GM19023 (cell line): ENCODE measurements at regions not wholly inside any gene's neighbourhood (a gene's known extent, or its start where the extent isn't known, plus 50 kb on each side); places are given as distances from the start of the nearest gene placed in this dataset.
"Not testable (repeated sequence)": the region's sequence is repeated elsewhere in the genome, so short reads cannot be mapped to it uniquely, and the experiment has no call there.

ENCODE experiments used
- ATAC-seq: cut with Tn5 transposase; IDR thresholded peaks from one replicate; pipeline ENCODE4 v1.9.1; 2021; ENCODE audit warnings: mild to moderate bottlenecking, moderate library complexity; ENCODE audit not compliant: unreplicated experiment

GRCh38 chr3:161599697-161600096 is 103.1 kb downstream of the OTOL1 start:
- no peak for ATAC-seq

GRCh38 chr3:161600173-161600572 is 103.6 kb downstream of the OTOL1 start:
- no peak for ATAC-seq

GRCh38 chr3:161602475-161602874 is 105.9 kb downstream of the OTOL1 start:
- no peak for ATAC-seq

- no peak for ATAC-seq
Measured at GRCh38 chr3:161602918-161603317, 106.3 kb downstream of the OTOL1 start.

GRCh38 chr3:161607056-161607455 is 110.4 kb downstream of the OTOL1 start:
- no peak for ATAC-seq

- no peak for ATAC-seq
Measured at GRCh38 chr3:161619351-161619750, 122.7 kb downstream of the OTOL1 start.

GRCh38 chr3:161630794-161631193 is 134.2 kb downstream of the OTOL1 start:
- no peak for ATAC-seq

GRCh38 chr3:161631536-161631935 is 134.9 kb downstream of the OTOL1 start:
- ATAC-seq, result no peak

- no peak for ATAC-seq
Measured at GRCh38 chr3:161637559-161637958, 141.0 kb downstream of the OTOL1 start.

GRCh38 chr3:161639095-161639494 is 142.5 kb downstream of the OTOL1 start:
- ATAC-seq, result not testable (repeated sequence)

- no peak for ATAC-seq
Measured at GRCh38 chr3:161640181-161640580, 143.6 kb downstream of the OTOL1 start.

GRCh38 chr3:161641287-161641686 is 144.7 kb downstream of the OTOL1 start:
- ATAC-seq, result no peak

GRCh38 chr3:161644891-161645635 is 148.5 kb downstream of the OTOL1 start:
- no peak for ATAC-seq

GRCh38 chr3:161647936-161648470 is 151.4 kb downstream of the OTOL1 start:
- no peak for ATAC-seq

GRCh38 chr3:161649900-161650484 is 153.4 kb downstream of the OTOL1 start:
- ATAC-seq, result no peak

GRCh38 chr3:161657786-161658185 is 161.2 kb downstream of the OTOL1 start:
- ATAC-seq, result no peak

GRCh38 chr3:161671141-161671540 is 174.5 kb downstream of the OTOL1 start:
- no peak for ATAC-seq

GRCh38 chr3:161672478-161672877 is 175.9 kb downstream of the OTOL1 start:
- ATAC-seq, result no peak

- ATAC-seq, result no peak
Measured at GRCh38 chr3:161673866-161674265, 177.3 kb downstream of the OTOL1 start.

GRCh38 chr3:161674402-161674801 is 177.8 kb downstream of the OTOL1 start:
- ATAC-seq, result no peak

- not testable (repeated sequence) for ATAC-seq
Measured at GRCh38 chr3:161681831-161682230, 185.2 kb downstream of the OTOL1 start.

- ATAC-seq, result no peak
Measured at GRCh38 chr3:161682715-161683114, 186.1 kb downstream of the OTOL1 start.
